Osteocyte (in vitro differentiated cells): ENCODE measurements at regions not wholly inside any gene's neighbourhood (a gene's known extent, or its start where the extent isn't known, plus 50 kb on each side); places are given as distances from the start of the nearest gene placed in this dataset.
"Not testable (repeated sequence)": the region's sequence is repeated elsewhere in the genome, so short reads cannot be mapped to it uniquely, and the experiment has no call there.

Experiments
- DNase-seq: peaks from one replicate; pipeline ENCODE4 v3.0.0; 2021; ENCODE audit warnings: mixed read lengths; ENCODE audit not compliant: unreplicated experiment; ENCODE audit errors: extremely low spot score
- H3K27ac Mint-ChIP-seq: one replicate; pipeline ENCODE4 v1.8.0; 2021; ENCODE audit warnings: mild to moderate bottlenecking, mixed read lengths; ENCODE audit not compliant: unreplicated experiment
- H3K27me3 Mint-ChIP-seq: one replicate; pipeline ENCODE4 v1.8.0; 2021; ENCODE audit warnings: mixed read lengths; ENCODE audit not compliant: unreplicated experiment
- H3K36me3 Mint-ChIP-seq: one replicate; pipeline ENCODE4 v1.8.0; 2021; ENCODE audit warnings: mixed read lengths; ENCODE audit not compliant: unreplicated experiment
- H3K4me1 Mint-ChIP-seq: one replicate; pipeline ENCODE4 v1.8.0; 2021; ENCODE audit warnings: mixed read lengths; ENCODE audit not compliant: unreplicated experiment
- H3K4me3 Mint-ChIP-seq: one replicate; pipeline ENCODE4 v1.8.0; 2021; ENCODE audit warnings: mild to moderate bottlenecking, moderate library complexity, mixed read lengths; ENCODE audit not compliant: unreplicated experiment
- H3K9me3 Mint-ChIP-seq: one replicate; pipeline ENCODE4 v1.8.0; 2021; ENCODE audit warnings: mixed read lengths; ENCODE audit not compliant: unreplicated experiment
- CTCF ChIP-seq: fragments of 200-600 bp; sonication (generic); IDR thresholded peaks from 2 replicates; pipeline ENCODE4 v1.5.0; 2021; ENCODE audit warnings: antibody characterized with exemption, mild to moderate bottlenecking, moderate library complexity

- no peaks in the 10 kb centered on the region for H3K9me3 Mint-ChIP-seq
- no peak for DNase-seq
- H3K27me3 Mint-ChIP-seq = no peaks in the 10 kb centered on the region
- no peaks in the 10 kb centered on the region for H3K36me3 Mint-ChIP-seq
- H3K27ac Mint-ChIP-seq = no peak overlapping the region
- TF ChIP-seq CTCF = no peak
- H3K4me3 Mint-ChIP-seq = no peak overlapping the region
- peaks cover 6% of the 10 kb centered on the region for H3K4me1 Mint-ChIP-seq
These were observed 485.0 kb upstream of the EDIL3 start for GRCh38 chr5:84869675-84870074.

- H3K36me3 Mint-ChIP-seq, H3K4me1 Mint-ChIP-seq, H3K27me3 Mint-ChIP-seq, DNase-seq, H3K9me3 Mint-ChIP-seq, H3K4me3 Mint-ChIP-seq, H3K27ac Mint-ChIP-seq: not testable (repeated sequence)
These were observed 479.3 kb upstream of the EDIL3 start for GRCh38 chr5:84863936-84864335.

GRCh38 chr5:84863020-84863419, 478.3 kb upstream of the EDIL3 start:
- no peak for DNase-seq
- Mint-ChIP-seq H3K27me3 (no peaks in the 10 kb centered on the region), H3K36me3 (no peaks in the 10 kb centered on the region), H3K9me3 (no peaks in the 10 kb centered on the region), H3K4me3 (no peak overlapping the region), H3K4me1 (peaks cover 12% of the 10 kb centered on the region), H3K27ac (no peak overlapping the region)
- no peak for TF ChIP-seq CTCF

GRCh38 chr5:84862132-84862531, 477.5 kb upstream of the EDIL3 start:
- DNase-seq = no peak
- peaks cover 12% of the 10 kb centered on the region for H3K4me1 Mint-ChIP-seq
- H3K36me3 Mint-ChIP-seq = no peaks in the 10 kb centered on the region
- no peak for TF ChIP-seq CTCF
- no peak overlapping the region for H3K4me3 Mint-ChIP-seq
- H3K9me3 Mint-ChIP-seq = peaks cover 2% of the 10 kb centered on the region
- no peak overlapping the region for H3K27ac Mint-ChIP-seq
- H3K27me3 Mint-ChIP-seq = no peaks in the 10 kb centered on the region

GRCh38 chr5:84861306-84861705, 476.6 kb upstream of the EDIL3 start:
- no peaks in the 10 kb centered on the region for H3K36me3 Mint-ChIP-seq
- H3K4me3 Mint-ChIP-seq = no peak overlapping the region
- no peak for TF ChIP-seq CTCF
- no peak for DNase-seq
- H3K27ac Mint-ChIP-seq = no peak overlapping the region
- H3K4me1 Mint-ChIP-seq = peaks cover 12% of the 10 kb centered on the region
- peaks cover 10% of the 10 kb centered on the region for H3K9me3 Mint-ChIP-seq
- H3K27me3 Mint-ChIP-seq = no peaks in the 10 kb centered on the region

GRCh38 chr5:84859056-84859455, 474.4 kb upstream of the EDIL3 start:
- H3K4me1 Mint-ChIP-seq = peaks cover 12% of the 10 kb centered on the region
- peaks cover 16% of the 10 kb centered on the region for H3K9me3 Mint-ChIP-seq
- H3K27ac Mint-ChIP-seq = no peak overlapping the region
- no peaks in the 10 kb centered on the region for H3K36me3 Mint-ChIP-seq
- no peak overlapping the region for H3K4me3 Mint-ChIP-seq
- DNase-seq = no peak
- TF ChIP-seq CTCF = no peak
- H3K27me3 Mint-ChIP-seq = no peaks in the 10 kb centered on the region
